ENCODE measurements at regions not wholly inside any gene's neighbourhood (a gene's known extent, or its start where the extent isn't known, plus 50 kb on each side); places are given as distances from the start of the nearest gene placed in this dataset.

DNA sequence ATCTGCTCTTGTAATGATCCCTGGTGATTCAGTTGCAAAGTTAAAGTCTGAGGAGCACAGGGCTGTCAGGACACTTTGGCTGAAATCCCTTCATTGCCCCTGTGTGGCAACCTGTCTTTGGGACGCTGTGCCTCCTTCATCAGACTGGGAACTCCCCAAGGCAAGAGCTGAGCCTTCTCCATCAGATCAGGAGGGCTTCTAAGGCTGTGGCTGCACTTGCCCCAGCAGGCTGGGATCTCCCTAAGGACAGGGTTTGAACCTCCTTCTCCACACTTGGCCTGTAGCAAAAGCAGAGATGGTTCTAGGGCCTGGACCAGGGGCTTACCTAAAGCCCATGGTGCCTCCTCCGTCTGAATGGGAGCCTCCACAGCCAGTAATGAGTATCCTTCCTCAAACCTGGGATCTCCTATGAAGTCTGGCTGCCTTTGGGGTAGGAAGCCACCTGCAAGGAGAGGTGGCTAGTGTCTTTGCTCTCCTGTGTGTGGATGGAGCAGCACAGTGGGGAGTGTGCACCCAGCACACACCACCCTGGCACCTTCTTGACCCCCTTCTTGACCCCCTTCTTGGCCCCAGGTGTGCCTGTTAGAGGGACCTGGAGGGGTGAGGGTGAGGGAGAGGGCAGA is 79.0 kb upstream of the NKD1 start:
- no peak for DNase-seq (ENCODE audit: low spot score)

DNA sequence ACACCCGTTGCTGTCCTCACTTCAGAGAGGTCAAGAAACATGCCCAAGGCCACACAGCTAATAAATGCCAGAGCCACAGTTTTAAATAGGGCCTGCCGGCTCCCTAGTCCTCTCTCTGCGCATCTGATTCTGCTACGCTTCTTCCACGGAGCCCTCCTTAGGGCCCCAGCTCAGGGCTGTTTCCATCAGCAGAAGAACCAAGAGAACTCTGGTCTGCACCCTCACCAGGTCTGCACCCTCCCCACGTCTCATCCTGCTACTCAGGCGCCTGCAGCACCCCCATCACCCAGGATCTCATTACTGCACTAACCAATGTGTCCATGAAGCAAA is 79.5 kb upstream of the NKD1 start:
- no peak for DNase-seq (ENCODE audit: low spot score)

DNA sequence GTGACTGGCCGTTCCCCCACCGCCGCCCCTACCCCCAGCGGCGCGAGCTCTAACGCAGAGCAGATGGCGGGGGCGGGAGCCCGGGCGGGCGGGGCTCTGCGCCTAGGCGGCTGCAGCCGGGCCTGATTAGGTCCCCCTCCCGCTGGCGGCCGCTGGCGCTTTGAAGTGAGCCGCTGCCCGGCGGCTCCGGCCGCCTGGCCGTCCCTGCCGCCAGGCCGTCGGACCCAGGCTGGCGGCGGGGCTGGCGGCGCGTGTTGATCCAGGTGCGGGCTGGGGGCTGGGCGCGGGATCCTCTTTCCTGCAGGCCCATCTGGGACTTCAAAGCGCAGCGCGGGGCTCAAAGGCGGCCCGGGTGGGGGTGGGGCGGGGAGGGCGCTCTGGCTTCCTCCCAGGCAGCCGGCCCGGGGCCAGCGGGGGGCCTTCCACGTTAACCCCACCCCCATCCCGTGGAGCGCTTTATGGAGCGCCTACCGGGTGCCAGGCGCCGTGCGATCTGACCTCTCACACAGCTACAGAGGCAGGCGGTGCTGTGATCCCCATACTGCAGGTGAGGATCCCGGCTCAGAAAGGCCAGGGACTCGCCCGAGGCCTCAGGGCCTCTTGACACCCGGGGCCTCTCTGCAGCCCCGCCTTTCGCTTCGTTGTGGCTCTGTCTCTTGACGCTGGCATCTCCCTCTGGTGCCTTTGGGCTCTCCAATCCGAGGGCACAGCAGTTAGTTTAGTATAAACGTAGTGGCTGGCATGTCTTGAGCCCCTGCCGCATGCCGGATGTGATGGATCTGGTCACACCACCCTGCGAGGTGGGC is 80.0 kb upstream of the NKD1 start:
- DNase-seq (ENCODE audit: low spot score) = peak; percentile 14

DNA sequence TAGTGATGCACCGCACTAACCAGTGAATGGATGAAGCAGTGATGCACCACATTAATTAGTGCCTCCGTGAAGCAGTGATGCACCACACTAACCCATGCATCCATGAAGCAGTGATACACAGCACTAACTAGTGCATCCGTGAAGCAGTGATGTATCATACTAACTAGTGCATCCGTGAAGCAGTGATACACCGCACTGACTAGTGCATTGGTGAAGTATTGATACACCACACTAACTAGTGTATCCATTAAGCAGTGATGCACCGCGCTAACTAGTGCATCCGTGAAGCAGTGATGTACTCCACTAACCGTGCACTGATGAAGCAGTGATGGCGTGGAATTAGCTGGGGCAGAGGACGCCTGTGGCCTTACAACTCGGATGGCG is 80.6 kb upstream of the NKD1 start:
- DNase-seq (ENCODE audit: low spot score) = no peak

DNA sequence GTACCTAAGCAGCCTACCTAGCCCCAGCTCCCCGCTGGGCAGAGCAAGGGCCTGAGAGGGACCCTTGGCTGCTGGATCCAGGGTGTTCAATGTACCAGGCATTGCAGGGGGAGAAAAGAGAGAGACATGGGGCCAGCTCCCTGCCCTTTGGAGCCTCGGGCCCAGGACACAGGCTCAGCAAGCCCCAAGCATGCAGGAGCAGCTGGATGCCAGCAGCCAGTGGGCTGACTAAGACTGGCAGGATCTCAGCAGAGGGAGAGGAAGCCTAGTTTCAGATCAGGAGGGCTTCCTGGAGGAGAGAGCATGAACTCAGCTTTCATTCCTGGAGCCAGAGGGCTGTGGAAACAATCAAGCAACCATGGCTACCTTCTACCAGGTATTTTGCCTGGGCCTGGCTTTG is 82.0 kb upstream of the NKD1 start:
- no peak for DNase-seq (ENCODE audit: low spot score)

DNA sequence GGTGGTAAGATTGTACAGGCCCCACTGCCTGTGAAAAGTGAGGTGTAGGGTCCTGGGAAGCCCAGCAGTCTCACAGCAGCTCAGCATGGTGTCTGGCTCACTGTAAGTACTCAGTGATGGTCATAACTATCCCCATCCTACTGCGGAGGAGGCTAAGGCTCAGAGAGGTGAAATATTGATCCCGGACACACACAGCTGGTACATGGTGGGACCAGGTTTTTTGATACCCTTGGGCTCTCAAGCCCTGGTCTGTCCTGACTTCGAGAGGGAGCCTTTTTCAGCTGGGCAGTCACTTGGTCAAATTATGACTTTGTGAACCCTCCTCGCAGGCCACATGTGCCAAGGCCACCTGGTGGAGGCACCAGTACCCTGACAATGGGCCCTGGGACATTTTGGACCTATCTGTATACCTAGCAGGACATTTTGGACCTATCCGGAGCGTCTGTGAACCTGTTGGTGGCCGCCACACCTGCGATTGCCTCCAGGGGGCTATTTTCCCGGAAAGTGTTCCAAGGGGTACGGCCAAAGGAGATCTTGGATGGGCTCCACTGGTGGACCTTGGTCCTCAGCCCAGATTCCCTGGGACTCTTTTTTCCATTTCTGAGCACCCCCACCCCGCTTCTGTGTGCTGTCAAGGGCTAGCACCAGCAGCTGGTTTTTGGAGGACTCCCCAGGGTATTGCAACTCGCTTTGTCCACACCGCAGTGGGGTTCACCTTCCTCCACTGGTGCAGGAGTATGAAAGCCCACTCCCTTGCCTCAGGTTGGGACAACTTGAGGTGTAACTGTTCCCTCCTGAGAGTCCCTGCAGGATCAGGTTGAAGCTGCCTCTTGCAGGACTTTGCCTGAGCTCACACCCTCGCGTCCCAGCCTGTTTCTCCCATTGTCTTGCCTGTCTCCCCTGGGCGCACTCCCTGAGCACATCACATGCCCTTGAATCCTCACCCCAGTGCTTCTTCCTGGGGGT is 83.6 kb upstream of the NKD1 start:
- DNase-seq (ENCODE audit: low spot score) = no peak

DNA sequence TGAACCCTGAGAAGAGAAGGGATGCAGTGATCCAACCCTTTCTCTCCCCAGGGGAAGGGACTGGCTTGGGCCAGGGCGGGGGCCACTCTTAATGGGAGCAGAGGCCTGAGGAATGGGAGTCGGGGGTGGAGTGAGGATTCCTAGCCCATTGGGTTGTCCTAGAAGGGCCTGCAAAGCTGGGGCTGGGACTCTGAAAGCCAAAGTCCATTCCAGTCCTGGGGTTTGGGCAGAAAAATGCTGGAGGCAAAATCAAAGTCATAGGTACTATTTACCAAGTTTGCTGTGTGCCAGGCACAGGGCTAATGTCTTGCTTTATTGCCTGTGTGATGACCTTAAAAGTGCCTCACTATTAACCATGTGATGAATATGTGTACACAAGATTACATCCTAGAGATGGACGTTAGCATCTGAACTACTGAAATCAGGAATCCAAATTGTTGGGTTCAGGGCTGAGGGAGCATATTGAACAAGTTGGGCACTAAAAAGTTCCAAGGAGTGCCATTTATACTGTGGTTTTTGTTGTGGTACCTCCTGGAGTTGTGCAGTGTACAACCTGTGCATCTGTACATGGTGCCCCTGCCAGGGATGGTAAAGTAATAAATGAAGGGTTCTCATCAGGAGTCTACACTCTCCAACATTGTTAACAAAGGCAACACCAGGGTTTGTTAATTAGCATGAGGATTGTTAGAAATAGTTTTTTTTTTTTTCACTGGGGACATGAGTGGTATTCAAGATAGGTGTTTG is 84.4 kb upstream of the NKD1 start:
- DNase-seq (ENCODE audit: low spot score) = no peak

DNA sequence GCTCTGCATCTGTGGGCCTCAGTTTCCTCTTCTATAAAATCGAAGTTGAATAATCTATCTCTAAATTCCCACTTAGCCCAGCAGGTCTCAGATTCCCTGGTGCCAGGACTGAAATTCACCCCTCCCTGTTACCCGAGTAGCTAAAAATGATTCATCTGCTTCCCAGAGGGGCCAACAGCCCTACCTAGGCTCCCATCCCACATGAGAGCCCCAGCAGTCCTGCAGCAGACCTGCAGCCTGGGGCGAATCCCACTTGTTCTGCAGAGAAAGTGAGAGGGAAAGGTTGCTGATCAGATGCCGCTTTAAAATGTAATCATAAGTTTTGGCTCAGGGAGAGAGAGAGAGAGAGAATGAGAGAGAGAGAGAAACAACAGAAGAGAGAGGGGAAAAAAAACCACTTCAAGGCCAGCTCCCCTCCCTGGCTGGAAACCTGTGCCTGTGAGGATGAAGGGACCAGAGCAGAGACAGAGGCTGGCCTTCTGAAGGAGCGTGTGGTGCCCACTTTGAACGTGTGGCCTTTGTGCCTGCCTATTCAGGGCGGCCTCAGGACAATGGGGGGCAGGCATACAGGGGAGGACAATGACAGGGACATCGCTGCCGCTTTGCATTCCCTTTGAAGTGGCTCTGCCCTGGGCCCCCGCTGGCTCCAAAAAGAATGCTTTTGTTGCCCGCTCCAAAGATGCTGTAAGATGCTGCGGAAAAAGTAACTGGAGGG is 85.2 kb upstream of the NKD1 start:
- no peak for DNase-seq (ENCODE audit: low spot score)

DNA sequence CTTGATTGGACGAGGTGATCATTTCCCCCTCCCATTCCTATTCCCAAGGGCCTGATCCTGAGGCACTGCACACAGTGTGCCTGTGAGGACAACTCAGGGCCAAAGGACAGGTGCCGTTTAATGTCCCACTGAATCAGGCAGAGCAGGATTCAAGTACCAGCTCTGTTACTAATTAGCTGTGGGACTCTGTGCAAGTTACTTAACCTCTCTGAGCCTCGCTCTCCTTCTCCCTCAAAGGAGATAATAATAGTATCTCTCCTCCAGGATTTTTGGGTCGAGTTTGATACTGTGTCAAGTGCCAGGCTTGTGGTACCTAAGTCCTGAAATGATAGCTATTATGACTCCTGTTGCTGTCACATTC is 86.8 kb upstream of the NKD1 start:
- DNase-seq (ENCODE audit: low spot score) = no peak

DNA sequence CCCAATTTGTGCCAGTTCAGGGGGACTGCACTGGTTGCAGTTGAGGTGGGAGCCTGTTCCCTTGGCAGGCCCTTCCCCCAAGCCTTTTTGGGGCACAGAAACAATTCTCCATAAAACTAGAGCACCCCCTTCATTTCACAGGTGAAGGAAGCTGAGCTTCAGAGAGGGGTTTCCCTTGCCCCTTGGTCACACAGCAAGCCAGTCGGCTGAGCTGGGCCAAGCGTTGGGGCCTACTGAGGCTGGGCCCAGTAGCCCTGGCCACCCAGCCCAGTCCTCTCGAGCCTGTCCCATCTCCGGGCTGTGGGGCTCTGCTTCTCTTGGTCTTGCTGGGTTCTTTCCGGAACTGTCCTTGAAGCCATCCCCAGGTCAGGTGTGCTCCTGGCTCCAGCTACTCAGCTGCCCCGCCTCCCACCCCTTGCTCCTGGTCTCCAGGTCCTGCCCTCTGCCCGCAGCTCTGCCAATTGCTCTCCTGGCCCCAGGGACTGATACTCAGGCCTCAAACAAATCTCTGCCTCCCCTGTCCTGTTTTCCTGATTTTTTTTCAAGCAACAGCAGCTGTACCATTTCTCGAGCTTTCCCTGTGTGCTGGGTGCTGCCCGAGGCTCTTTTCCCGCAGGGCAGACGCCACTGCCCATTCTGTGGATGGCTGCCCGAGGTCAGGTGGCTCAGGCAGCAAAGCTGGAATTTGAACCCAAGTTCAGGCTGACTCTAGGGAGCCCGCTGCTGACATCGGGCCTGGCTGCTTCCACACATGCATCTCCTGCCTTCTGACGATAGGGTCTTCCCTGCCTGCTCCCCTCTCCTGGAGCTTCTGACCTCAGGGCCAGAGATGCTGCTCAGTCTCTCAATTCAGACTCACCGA is 87.4 kb upstream of the NKD1 start:
- DNase-seq (ENCODE audit: low spot score) = no peak

DNA sequence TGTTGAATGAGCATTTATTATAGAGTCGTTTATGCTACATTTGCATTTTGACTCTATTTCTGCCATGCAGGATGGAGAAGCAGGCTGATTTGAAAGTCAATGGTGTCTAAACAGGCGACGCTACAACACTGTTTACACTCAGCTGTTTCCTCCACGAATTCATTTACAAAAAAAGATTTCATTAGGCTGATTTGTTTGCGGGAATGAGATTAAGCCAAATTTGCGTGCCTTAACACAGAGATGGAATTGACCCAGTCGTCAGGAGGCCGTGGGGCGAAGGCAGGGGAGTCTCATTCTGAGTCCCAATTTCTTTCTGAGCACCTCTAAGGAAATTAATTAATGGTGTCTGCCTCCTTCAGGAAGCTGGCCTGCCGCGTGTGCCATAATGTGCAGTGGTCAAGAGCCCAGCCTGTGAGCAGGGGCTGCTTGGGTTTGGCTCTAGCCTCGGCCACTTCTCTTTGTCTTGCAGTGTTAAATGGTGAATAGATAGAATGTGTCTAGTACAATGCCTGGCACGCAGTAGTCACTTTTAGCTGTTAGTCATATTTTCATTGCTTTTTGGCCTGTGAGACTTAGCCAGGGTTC is 88.6 kb upstream of the NKD1 start:
- no peak for DNase-seq (ENCODE audit: low spot score)

DNA sequence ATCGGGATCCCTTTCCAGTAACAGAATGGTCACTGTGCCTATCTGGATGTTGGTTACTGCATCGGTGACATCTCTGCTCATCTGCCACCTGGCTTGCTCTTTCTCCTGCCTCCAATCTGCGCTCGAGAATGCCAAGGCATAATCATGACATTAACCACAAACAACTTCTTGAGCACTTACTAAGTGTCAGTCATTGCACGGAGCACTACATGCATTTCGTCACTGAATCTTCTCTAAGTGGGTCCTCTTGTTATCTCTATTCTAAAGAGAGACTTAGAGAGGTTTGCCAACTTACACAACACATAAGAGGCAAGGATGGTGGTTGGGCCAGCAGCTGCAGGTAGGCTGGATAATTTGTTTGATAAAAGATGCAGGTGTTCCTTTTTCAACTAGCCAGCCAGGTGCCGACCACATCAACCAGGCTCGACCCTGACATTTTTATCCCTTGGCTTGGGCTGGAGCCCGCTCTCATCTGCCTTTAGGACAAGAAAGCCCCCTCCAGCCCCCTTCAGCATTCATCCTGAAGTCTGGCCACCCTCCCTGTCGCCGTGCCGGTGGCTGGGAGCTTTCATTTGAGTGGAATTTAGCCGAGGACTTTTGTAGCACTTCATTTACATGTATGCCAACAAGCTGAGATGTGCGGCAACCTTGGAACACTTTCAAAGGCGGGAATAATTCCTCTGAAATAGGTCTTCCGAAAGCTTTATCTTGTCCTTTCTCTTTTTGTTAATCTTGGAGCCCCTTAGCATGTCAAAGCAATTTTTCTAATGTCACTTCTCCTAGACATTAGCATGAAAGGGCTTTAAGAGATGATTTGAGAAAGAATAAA is 89.3 kb upstream of the NKD1 start:
- DNase-seq (ENCODE audit: low spot score) = no peak

DNA sequence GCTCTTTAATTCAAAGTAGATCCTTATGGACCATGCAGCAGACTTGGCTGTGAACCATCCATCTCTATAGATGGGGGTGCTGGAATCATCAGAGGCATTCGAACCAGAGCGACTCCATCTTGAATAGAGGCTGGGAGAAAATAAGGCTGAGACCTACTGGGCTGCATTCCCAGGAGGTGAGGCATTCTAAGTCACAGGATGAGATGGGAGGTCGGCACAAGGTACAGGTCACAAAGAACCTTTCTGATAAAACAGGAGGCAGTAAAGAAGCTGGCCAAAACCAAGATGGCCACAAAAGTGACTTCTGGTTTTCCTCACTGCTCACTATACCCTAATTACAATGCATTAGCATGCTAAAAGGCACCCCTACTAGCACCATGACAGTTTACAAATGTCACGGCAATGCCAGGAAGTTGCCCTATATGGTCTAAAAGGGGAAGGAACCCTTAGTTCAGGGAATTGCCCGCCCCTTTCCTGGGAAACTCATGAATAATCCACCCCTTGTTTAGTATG is 89.2 kb upstream of the BRD7 start:
- DNase-seq (ENCODE audit: low spot score) = no peak

DNA sequence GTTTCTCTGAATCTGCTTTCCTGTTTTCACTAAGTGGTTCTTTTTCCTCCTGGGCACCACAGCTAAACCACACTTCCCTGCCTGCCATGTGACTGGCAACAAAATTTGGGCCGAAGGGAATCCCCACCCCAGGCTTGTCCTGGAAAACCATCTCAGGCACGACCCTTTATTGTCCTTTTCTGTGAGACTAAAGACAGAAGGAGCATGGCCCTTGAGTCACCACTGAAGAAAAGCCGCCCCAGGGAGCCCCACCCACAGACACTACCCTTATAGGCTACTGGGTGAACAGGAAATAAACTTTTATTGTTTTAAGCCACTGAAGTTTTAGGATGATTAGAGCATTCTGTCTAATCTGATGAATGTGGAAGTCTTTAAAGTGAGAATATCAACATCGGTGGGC is 88.6 kb upstream of the BRD7 start:
- DNase-seq (ENCODE audit: low spot score) = no peak

DNA sequence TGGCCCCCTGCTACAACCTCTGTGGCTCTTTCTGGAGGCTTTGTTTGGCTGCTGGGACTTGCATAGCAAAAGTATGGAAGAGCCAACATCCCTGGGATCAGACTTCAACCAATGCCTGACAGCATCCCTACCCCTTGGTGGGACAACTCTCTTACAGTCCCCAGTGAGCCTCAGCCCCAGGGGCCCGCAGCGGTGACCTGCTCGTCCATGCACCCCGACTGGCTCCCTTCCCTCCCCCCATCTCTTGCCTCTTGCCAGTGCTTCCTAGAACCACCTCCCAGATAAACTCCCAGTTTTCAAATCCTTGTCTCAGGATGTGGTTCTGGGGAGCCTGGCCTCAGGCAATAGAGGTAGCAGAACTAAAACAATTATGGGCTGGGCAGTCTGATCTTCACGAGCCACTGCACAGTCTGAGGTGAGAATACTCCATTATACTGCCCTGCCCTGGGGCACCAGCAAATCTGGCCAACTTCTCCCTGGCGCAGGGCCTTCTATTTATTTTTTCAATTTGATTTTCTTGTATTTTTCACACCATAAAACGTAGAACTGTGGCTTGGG is 86.6 kb upstream of the BRD7 start:
- no peak for DNase-seq (ENCODE audit: low spot score)

DNA sequence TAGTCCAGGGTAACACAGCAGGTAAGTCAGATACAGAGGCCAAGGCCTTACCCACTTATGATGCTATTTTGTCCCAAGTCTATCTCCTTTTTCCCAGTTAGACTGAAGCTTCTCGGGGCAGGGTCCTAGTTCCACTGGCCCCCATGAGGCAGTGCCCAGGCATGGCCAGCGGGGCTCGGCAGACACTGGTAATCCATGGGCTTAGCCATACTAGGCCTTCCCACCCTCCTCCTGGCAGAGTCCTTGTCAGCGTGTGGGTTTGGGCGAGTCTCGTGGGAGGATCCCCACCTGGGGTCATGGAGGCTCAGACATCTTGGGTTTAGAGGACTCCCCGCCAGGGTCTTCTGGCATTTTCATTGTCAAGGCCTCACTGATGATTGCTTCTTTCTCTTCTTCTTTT is 84.7 kb upstream of the BRD7 start:
- DNase-seq (ENCODE audit: low spot score) = no peak

DNA sequence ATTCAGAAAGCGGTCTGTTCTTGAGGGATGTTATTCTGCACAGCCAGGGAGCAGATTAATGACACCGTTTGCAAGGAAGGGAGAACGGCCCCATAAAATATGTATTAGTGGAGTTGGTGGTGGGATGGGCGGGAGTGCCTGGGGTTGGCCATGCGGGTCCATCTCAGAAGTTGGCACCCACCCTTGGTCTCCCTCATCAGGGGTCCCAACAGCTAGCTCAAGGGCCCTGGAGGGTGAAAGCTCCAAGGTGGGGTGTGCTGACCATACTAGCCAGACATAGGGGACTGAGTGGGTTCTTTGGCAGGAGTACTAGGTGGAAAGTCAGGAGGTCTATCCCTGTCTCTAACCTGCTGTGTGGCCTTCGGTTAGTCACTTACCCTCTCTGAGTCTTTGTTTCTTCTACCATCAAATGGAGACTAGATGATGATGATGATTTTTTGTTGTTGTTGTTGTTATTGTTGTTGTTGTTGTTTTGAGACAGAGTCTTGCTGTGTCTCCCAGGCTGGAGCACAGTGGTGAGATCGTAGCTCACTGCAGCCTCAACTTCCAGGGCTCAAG is 83.2 kb upstream of the BRD7 start:
- no peak for DNase-seq (ENCODE audit: low spot score)

DNA sequence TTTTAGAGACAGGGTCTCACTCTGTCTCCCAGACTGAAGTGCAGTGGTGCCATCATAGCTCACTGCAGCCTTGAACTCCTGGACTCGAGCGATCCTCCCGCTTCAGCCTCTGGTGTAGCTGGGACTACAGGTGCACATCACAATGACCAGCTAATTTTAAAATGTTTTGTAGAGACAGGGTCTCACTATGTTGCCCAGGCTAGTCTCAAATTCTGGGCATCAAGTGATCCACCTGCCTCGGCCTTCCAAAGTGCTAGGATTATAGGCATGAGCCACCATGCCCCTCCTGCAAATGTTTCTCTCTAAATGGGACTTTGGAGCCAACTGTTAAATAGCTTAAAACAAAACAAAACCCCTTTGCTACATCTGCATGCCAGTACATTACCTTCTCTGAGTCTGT is 82.2 kb upstream of the BRD7 start:
- no peak for DNase-seq (ENCODE audit: low spot score)

DNA sequence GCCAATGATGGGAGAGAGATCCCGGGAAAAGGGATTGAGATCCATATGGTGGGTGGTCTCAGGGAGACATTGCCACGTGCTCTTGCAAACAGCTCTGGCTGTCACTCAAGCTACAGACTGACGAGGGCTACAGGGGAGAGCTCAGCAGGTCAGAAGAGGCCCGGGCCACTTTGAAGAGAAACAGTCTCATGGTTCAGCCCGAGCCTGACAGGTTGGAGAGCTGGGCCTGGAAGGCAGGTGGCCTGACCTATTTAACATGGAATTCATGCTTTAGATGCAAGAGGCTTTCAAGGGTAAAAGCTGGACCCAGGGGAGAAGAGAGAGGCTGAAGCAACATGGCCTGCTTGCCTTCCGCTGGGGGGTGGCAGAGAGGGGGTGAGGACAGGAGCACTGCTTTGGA is 81.0 kb upstream of the BRD7 start:
- peak; percentile 15 for DNase-seq (ENCODE audit: low spot score)

Data from cerebellar cortex (tissue), 1 donor.